ENCODE measurements at regions not wholly inside any gene's neighbourhood (a gene's known extent, or its start where the extent isn't known, plus 50 kb on each side); places are given as distances from the start of the nearest gene placed in this dataset.

GRCh38 chr14:27270716-27271115 lies 672.9 kb upstream of the NOVA1 start:
- POLR2A ChIA-PET (ENCODE audit: unreplicated experiment), result no interaction called here
- no CpG with 5 or more reads among the region's 6 CpGs for WGBS, 2 experiments (ENCODE audit: extremely low coverage in 2 of 2, insufficient read length in 1 of 2)
- no peak overlapping the region for H4K8ac ChIP-seq (ENCODE audit: low read depth in 2 of 2, low read length in 2 of 2)
- no peak overlapping the region for H3K4ac ChIP-seq (ENCODE audit: low read depth, low read length)
- no TSS peak for BruUV-seq (replicated peaks)
- H2BK5ac ChIP-seq (ENCODE audit: low read depth, low read length, poor library complexity, severe bottlenecking), result no peak overlapping the region
- CTCF ChIA-PET, result no interaction called here
- TF ChIP-seq, protein P1, sequence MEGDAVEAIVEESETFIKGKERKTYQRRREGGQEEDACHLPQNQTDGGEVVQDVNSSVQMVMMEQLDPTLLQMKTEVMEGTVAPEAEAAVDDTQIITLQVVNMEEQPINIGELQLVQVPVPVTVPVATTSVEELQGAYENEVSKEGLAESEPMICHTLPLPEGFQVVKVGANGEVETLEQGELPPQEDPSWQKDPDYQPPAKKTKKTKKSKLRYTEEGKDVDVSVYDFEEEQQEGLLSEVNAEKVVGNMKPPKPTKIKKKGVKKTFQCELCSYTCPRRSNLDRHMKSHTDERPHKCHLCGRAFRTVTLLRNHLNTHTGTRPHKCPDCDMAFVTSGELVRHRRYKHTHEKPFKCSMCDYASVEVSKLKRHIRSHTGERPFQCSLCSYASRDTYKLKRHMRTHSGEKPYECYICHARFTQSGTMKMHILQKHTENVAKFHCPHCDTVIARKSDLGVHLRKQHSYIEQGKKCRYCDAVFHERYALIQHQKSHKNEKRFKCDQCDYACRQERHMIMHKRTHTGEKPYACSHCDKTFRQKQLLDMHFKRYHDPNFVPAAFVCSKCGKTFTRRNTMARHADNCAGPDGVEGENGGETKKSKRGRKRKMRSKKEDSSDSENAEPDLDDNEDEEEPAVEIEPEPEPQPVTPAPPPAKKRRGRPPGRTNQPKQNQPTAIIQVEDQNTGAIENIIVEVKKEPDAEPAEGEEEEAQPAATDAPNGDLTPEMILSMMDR (conservative IDR thresholded peaks at IDR 0.05; ENCODE audit: low read depth, low read length), result no peak
- H3K9ac ChIP-seq (ENCODE audit: low read depth, low read length), result no peak overlapping the region
- H2BK20ac ChIP-seq (ENCODE audit: low read depth, low read length), result no peak overlapping the region
- dilution Hi-C loops (cut with HindIII; ENCODE audit: low sequenced_read_pairs, unreplicated experiment) (no loop called here), in situ Hi-C loops (cut with MboI; ENCODE audit: low sequenced_read_pairs) (no loop called here), intact Hi-C loops (cut with micrococcal nuclease) (no loop called here)
- no peak overlapping the region for H3K14ac ChIP-seq (replicated peaks; ENCODE audit: low read depth, low read length)
- no peak overlapping the region for H3K4me3 ChIP-seq (ENCODE audit: insufficient read depth, low read depth, low read length)
- no peak overlapping the region for H3K56ac ChIP-seq (ENCODE audit: extremely low read depth, insufficient read depth, low read length)
- no peaks in the 10 kb centered on the region for H3K4me1 ChIP-seq (ENCODE audit: control insufficient read depth, insufficient read depth, low read length)
- H3K18ac ChIP-seq (ENCODE audit: low read depth, low read length), result no peak overlapping the region
- H3K79me1 ChIP-seq (ENCODE audit: low read depth in 1 of 2, low read length in 2 of 2), result no peaks in the 10 kb centered on the region
- H2AFZ ChIP-seq (replicated peaks; ENCODE audit: low read length, poor library complexity), result no peak overlapping the region
- no peak overlapping the region for H2AK5ac ChIP-seq (ENCODE audit: low read depth, low read length)
- no peaks in the 10 kb centered on the region for H3K36me3 ChIP-seq (ENCODE audit: control insufficient read depth, insufficient read depth, low read length)
- H3K9me3 ChIP-seq (ENCODE audit: control insufficient read depth, insufficient read depth, low read length), result no peaks in the 10 kb centered on the region
- H3K27me3 ChIP-seq (ENCODE audit: control insufficient read depth, insufficient read depth, low read length), result no peaks in the 10 kb centered on the region
- H3K27ac ChIP-seq (ENCODE audit: insufficient read depth, low read length), result no peak overlapping the region
- H3K9me1 ChIP-seq (ENCODE audit: insufficient read depth, low read length), result no peaks in the 10 kb centered on the region
- no peak overlapping the region for H4K5ac ChIP-seq (ENCODE audit: low read depth, low read length)
- no peak overlapping the region for H2BK120ac ChIP-seq (ENCODE audit: low read depth, low read length)
- no peak overlapping the region for H2AK9ac ChIP-seq (replicated peaks; ENCODE audit: low read depth, low read length, poor library complexity)
- H3K23ac ChIP-seq (ENCODE audit: low read depth, low read length), result no peak overlapping the region
- no peak overlapping the region for H3K4me2 ChIP-seq (ENCODE audit: low read depth, low read length)
- no peak overlapping the region for H2BK15ac ChIP-seq (ENCODE audit: low read depth, low read length)
- DNase-seq (no peak), ATAC-seq (ENCODE audit: low read depth) (no peak)
- H4K91ac ChIP-seq (ENCODE audit: insufficient read depth, low read depth, low read length), result no peak overlapping the region
- H4K20me1 ChIP-seq (ENCODE audit: insufficient read depth, low read length), result no peaks in the 10 kb centered on the region

All from IMR-90 (cell line).